GM18907 (cell line): ENCODE measurements at regions not wholly inside any gene's neighbourhood (a gene's known extent, or its start where the extent isn't known, plus 50 kb on each side); places are given as distances from the start of the nearest gene placed in this dataset.
"Not testable (repeated sequence)": the region's sequence is repeated elsewhere in the genome, so short reads cannot be mapped to it uniquely, and the experiment has no call there.

ENCODE experiments used
- ATAC-seq: cut with Tn5 transposase; IDR thresholded peaks from one replicate; pipeline ENCODE4 v1.9.1; 2021; ENCODE audit warnings: mild to moderate bottlenecking, moderate library complexity; ENCODE audit not compliant: unreplicated experiment

GRCh38 chr6:27679964-27680694 is 207.2 kb upstream of the ZNF184 start:
- ATAC-seq, result no peak

DNA sequence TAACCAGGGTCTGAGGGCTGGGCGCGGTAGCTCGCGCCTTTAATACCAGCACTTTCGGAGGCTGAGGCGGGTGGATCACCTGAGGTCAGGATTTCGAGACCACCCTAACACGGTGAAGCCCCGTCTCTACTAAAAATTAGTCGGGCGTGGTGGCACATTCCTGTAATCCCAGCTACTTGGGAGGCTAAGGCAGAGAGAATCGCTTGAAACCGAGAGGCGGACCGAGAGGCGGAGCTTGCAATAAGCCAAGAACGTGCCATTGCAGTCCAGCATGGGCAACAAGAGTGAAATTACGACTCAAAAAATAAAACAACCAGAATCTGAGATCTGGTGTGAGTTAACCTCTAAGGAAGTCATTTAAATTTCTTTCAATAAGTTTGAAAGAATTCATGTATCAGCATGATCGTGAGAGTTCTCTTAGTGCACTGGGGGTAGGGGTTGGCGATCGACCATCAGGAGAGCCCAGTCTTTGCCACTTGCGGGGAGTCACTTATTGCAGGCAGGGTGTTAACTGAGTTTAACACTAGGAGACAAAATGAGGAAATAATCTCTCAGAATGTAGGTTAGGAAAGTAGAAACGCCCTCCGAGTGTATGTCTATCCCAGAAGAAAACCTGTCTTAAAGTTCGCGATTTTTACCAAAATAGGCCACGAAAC is 206.5 kb upstream of the ZNF184 start:
- no peak for ATAC-seq

DNA sequence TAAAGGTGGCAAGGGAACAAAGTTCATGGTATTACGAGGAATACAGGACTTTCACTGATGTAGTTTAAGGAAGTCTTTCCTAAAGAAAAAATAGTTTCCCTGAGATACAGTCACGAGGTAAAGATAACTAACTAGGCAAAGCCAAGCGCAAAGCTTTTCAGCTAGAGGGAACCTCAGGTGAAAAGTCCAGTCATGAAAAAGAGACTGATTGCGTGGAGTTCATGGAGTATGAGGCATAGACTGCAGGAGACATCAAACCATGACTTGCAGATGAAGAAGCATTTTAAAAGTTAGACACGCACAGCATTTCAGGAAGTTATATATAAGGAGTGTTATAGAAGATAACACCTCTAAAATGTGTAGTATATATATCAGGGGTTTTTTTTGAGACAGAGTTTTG is 205.6 kb upstream of the ZNF184 start:
- ATAC-seq, result no peak

GRCh38 chr6:27674882-27675281 is 202.0 kb upstream of the ZNF184 start:
- ATAC-seq, result no peak

DNA sequence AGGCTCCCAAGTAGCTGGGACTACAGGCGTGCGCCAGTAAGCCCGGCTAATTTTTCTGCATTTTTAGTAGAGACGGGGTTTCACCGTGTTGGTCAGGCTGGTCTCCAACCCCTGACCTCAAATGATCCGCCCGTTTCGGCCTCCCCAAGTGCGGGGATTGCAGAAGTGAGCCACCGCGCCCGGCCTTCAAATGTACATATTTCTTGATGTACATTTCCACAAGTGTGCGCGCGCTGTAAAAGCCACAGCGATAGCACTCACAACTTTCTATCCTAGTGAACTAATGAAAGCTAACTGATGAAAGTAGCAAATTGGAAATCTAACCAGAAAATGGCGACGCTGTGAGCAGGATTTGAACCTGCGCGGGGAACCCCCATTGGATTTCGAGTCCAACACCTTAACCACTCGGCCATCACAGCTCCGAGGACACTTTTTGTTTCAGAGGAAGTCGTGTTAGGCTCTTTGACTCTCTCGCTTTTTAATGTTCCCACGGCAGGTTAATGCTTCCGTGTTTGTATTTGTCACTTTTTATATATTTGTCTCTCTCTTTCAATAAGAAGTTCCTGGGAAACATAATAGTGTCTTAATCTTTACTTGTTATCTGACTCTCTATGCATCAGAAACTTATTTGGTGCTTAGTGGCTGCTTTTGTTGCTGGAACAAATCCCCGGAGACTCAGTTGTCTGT is 199.4 kb upstream of the ZNF184 start:
- peak; percentile 67 for ATAC-seq

DNA sequence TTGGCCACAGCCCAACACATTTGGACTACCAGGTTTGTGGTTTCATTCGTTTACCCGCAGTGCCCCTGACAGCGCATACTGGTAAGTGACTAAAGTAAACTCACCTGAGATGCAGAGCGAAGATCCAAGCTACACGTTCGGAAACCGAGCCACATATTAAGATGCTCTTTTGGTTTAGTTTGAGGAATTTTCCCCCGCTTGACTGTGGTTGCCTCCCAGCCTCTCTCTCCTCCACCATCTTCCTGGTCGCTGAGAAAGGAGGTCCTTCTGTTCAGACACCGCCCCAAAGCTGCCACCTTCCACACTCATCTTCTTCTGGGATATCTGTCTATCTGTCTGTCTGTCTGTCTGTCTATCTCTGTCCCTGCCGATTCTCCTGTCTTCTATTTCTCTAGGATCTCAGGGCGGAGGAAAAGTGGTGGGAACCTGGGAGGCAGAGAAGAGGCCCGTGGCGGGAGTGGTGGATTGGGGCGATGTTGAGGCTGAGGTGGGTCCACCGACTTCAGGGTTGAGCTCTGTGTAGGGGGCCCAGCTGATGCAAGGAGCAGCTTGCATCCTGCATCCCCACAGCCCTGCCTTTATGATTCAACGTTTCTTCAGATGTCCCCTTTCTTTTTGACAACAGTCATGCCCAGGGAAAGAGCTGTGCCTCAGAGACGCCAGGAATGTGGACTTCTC is 196.9 kb upstream of the ZNF184 start:
- ATAC-seq, result no peak

GRCh38 chr6:27669295-27669623 is 196.4 kb upstream of the ZNF184 start:
- no peak for ATAC-seq

- ATAC-seq, result no peak
Measured at GRCh38 chr6:27668442-27669294, 195.8 kb upstream of the ZNF184 start.

DNA sequence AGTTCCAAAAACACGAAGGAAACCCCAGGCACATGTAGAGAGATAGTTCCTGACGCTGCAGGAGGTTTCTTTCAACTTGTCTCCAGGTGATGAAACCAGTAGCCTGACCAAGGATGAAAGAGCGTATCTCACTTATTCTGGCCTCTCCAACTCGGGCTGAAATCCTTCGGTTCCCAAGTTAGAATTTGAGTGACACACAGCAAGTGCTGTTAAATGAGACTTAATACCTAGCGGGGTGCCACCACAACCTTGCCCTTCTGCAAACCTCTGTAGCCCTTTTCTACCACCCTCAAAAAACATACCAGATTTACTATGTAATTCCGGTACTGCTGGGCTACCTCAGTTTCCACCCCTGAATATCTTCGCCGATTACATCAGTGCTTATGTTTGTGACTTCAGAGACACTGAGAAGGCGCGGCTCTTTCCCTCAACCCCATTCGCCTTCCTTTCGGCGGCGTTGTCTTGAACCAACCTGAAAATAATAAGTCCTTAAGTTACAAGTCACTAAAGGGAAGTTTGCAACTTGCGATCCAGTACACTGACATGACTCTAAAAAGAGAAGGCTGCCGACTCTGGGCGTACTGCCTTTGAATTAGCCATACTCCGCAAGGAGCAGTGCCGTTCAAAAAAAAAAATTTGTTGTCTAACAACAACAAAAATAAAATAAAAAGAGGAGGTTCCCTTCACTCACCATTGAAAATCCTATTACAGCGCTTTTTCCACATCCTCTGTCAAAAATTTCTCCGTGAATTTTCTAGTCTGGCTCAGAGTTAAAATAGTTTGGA is 194.9 kb upstream of the ZNF184 start:
- ATAC-seq, result no peak

GRCh38 chr6:27667016-27667656 is 194.2 kb upstream of the ZNF184 start:
- ATAC-seq, result no peak

- ATAC-seq, result no peak
Measured at GRCh38 chr6:27662769-27663168, 189.9 kb upstream of the ZNF184 start.

GRCh38 chr6:27662212-27662611 is 189.3 kb upstream of the ZNF184 start:
- not testable (repeated sequence) for ATAC-seq

GRCh38 chr6:27653143-27653825 is 180.4 kb upstream of the ZNF184 start:
- ATAC-seq, result not testable (repeated sequence)

- no peak for ATAC-seq
Measured at GRCh38 chr6:27651371-27651732, 178.4 kb upstream of the ZNF184 start.

- no peak for ATAC-seq
Measured at GRCh38 chr6:27650620-27651370, 177.9 kb upstream of the ZNF184 start.

DNA sequence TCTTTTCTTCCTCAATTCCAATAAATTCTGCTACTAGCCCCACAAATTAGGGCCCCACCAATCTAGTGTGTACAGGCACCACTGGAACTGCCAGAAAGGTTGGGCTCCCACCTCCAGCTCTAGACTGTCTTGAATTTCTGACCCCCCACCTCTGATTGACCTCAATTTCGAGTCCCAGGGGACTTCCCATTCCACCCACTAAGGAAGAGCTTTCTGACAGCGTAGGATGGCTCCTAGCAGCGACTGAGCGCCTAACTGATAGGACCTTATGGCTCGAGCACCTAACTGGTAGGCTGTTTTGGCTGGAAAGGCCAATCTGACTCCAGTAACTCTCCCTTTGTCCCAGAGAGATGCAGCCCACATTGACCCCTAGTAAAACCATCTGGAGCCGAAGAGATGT is 171.6 kb upstream of the ZNF184 start:
- no peak for ATAC-seq

DNA sequence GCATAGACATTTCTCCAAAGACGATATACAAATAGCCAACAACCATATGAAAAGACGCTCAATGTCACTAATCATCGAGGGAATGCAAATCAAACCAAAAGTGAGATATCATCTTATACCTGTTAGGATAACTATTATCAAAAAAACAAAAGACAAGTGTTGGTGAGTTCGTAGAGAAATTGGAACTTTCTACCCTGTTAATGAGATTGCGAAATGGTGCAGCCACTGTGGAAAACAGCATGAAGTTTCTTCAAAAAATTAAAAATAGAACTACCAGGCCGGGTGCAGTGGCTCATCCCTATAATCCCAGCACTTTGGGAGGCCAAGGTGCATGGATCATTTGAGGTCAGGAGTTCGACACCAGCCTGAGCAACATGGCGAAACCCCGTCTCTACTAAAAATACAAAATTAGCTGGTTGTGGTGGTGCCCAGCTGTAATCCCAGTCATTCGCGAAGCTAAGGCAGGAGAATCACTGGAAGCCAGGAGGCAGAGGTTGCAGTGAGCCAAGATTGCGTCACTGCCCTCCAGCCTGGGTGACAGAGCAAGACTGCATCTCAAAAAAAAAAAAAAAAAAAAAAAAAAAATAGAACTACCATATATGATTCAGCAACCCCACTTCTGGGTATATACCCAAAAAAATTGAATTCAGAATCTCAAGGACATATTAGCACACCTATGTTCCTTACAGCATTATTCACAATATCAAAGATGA is 170.0 kb upstream of the ZNF184 start:
- ATAC-seq, result no peak

GRCh38 chr6:27635886-27636285 is 163.0 kb upstream of the ZNF184 start:
- not testable (repeated sequence) for ATAC-seq
